Inflammatory macrophage (primary cell): ENCODE measurements at regions not wholly inside any gene's neighbourhood (a gene's known extent, or its start where the extent isn't known, plus 50 kb on each side); places are given as distances from the start of the nearest gene placed in this dataset.
"Not testable (repeated sequence)": the region's sequence is repeated elsewhere in the genome, so short reads cannot be mapped to it uniquely, and the experiment has no call there.

Experiments
- DNase-seq, 2 donors: peaks; one replicate each; pipeline ENCODE4 v3.0.0-alpha.2; 2020 to 2022

DNA sequence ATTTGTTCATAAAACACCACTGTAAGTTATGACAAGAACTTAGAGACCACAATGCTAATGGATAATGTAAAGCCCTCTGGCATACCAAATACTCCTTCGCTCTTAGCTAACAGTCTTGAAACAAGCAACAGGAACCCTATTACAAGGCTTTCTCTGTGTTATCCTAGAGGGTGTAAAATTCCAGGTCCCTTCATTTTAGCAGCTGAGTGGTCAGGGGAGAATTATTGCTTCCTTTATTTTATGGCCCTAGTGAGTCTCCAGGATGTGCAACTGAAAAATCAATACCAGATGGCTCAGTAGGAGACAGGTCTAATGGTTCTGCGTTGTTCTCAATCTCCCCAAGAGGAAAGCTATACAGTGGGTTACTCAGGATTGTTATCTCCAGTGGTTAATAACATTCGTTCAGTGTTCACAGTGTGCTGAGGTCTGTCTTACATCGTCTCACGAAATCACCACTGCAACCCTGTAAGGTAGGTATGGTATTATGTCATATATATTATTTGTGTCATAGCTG, 172.7 kb upstream of the CNOT2 start:
- no peak for DNase-seq

DNA sequence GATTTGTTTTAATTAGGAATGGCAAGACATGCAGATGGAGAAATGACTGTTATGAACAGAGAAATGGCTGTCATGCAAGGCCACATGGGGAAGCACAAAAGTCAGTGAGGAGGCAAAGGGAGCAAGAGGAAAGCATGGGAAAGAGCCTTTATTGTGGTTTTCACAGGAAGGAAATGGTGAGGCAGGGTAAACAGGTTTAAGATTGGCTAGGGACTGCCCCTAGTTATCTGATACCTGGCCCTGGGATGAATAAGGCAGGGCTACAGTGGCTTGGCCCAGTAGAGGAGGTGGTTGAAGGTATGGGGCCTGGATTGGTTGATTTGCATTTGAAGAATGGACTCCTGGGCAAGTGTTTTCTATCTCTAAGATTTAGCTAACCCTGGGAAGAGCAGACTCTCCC, 168.7 kb upstream of the CNOT2 start:
- no peak for DNase-seq

DNA sequence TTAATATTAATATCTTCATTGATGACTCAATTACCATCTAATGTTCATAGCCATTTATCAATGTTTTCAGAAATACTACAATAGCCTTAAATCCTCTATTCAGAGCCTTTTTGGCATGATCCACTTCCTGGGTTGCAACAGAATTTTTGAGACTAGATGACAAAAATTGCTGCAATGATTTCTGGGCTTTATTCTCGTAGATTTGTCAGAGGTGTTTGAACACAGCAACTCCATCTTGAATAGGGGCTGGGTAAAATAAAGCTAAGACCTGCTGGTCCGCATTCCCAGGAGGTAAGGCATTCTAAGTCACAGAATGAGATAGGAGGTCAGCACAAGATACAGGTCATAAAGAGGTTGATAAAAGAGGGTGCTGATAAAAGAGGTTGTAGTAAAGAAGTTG, 165.8 kb upstream of the CNOT2 start:
- DNase-seq = no peak

DNA sequence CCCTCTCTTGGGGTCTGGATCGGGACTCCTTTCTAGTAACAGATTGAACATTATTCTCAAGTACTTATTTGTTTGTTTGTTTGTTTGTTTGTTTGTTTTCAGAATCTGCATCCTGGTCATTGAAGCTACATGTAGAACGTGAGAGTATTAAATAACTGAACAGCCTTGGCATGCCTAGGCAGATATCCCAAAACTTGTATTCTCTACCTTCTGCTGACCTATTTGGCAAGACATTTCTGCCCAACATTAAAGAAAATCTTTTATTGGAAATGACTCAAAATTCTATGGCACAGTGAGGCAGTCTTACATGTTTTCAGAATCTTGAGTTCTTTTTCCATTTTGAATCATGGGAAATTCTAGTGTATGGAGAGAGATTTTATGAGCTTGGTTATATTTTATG, 165.1 kb upstream of the CNOT2 start:
- no peak for DNase-seq

DNA sequence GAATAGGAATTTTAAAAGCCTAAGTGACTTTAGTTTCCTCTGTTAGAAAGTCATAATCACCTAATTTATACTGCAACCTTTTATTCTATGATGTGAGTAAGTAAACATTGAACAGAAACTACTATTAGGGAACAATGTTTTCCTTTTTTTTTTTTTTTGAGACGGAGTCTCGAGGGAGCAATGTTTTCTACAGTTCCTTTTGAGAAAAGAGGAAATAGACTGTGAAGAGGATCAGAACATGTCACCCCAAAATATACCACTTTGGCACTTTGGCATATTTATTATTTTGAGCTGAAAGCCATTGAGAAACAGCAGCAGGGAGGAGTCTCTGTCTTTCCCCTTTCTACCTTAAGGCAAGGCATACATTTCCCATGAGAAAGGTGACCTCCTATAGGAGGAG, 162.7 kb upstream of the CNOT2 start:
- DNase-seq = peak; percentile 35 to 79

DNA sequence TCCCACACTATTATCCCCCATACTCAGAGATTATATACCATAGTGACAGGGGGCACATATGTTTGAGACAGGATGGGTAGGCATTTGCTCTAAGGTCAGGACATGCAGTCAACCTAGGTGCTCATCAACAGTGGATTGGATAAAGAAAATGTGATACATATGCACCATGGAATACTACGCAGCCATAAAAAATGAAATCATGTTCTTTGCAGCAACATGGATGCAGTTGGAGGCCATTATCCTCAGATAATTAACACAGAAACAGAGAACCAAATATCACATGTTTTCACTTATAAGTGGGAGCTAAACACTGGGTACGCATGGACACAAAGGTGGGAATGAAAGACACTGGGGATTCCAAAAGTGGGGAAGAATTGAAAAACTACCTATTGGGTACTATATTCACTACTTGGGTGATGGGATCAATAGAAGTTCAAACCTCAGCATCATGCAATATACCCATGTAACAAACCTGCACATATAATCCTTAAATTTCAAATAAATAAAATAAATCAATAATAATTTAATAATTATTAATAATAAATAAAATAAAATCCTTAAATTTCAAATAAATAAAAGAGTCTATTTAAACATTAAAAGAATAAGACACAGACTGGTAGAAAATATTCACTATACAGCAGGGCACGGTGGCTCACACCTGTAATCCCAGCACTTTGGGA, 160.1 kb upstream of the CNOT2 start:
- no peak for DNase-seq

DNA sequence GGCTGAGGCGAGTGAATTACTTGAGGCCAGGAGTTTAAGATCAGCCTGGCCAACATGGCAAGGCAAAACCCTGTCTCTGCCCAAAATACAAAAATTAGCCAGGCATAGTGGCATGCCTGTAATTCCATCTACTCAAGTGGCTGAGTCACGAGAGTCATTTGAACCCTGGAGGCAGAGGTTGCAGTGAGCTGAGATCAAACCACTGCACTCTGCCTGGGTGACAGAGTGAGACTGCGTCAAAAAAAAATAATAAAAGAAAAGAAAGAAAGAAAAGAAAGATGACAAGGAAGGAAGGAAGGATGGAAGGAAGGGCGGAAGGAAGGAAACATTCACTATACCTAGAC, 159.6 kb upstream of the CNOT2 start:
- no peak for DNase-seq

DNA sequence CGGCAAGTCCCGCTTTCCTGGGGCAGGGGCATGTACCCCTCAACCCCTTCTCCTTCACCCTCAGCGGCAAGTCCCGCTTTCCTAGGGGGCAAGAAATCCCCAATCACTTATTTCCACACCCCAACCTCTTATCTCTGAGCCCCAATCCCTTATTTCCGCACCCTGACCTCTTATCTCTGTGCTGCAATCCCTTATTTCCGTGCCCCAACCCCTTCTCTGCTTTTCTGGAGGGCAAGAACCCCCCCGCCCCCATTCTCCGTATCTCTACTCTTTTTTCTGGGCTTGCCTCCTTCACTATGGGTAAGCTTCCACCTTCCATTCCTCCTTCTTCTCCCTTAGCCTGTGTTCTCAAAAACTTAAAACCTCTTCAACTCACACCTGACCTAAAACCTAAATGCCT, 156.9 kb upstream of the CNOT2 start:
- not testable (repeated sequence) for DNase-seq

DNA sequence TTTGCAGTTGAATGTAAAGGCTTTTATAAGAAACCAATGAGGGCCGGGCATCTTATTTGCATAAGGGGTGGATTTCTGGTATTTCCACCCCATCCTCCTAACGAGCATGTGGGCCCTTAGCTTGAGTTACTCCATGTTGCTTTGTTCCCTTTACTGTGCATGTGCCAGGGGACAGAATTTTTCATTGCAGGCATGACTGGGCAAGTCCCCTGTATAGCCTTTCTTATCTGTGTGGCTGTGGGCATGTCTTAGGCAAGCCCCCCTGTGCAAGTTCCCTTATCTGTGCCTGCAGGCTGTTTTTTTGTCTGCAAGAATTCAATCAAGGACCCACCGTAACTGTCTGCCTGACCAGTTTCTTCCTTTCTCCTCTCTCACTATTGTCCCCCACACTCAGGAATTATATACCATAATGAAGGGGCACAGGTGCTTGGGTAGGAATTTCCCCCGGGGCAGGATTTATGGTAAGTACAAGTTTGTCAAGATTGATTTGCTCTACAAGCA, 152.2 kb upstream of the CNOT2 start:
- no peak for DNase-seq

DNA sequence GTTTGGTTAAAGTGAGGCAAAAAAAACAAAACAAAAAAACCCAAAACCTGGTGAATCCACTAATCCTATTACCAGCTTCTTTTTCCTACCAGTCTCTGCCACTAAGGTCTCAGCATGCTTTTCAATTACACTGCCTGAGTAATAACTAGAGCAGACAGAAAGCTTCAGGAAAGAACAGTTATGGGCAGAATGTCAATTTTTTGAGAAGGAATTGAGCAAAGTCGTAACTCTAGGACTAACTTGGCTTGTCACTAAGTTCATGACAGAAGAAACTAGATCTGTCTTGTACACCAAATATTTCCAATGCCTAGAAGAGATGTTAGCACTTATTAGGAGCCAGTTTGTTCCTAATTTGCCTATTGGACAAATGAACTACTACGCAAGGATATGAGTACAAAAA, 148.8 kb upstream of the CNOT2 start:
- DNase-seq = no peak

DNA sequence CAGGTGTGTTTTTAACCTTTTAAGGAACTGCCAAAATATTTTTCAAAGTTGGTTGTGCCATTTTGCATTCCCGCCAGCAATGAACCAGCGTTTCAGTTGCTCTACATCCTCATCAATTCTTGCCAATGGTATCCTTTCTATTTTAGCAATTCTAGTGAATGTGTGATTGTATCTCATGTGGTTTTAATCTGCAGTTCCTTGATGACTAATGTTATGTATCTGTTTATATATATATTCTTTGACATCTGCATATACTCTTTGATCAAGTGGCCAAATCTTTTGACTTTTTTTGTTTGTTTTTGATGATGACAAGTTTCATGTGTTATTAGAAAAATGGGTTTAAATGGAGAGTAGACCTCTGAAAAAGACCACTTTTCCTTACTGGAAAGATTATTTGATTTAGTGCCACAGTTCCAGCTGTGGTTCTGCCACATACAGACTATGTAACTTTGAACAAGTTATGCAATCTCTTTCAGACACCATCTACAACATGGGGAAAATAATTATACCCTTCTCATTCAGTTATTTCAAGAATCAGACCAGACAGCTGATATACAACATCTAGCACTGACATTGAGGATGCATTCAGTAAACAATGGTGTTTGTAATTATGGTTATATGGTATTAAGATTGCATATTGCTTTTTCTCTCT, 146.3 kb upstream of the CNOT2 start:
- no peak for DNase-seq

DNA sequence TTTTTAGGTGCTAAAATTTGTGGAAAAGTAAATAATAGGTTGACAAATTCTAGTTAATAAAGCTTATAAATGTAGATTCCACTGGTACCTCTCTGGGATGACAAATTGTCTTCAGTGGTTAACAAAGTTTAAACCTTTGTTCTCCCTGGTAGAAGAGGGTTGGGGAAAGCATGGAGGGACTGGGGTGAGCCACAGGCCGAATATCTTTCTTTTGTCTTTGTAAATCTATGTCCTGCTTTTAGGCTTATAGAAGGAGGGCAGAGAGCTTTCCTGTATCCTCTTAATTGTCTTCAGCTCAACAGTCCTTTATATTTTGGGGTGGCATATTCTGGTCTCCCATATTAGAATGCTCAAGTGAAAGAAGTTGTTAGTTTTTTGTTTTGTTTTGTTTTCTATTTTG, 142.2 kb upstream of the CNOT2 start:
- no peak for DNase-seq

DNA sequence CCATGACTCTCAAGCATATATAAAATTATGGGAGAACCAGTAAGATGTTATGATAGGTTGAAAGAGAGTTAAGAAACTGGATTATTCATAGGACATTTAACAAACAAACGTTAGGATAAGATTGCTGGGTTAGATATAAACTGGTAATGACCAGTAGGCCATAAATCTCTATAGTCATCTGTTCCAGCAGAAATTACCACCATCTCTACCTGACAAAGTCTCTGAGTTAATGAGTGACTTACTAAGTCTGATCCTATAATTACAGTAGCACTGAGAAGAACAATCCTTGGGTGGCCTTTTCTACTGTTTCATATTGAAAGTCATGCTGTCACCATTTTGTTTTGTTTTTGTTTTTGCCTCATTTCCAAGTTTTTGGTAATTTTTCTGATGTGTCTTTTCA, 136.9 kb upstream of the CNOT2 start:
- no peak for DNase-seq

DNA sequence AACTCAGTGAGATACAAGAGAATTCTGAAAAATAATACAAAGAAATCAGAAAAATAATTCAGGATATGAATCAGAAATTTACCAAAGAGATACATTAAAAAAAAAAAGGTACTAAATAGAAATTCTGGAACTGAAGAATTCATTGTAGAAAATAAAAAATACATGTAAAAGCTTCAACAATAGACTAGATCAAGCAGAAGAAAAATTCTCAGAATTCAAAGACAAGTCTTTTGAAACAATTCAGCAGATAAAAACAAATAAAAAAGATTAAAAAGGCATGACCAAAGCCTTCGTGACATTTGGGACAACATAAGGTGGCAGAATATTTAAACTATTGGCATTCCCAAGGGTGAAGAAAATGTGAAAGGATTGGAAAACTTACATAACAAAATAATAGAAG, 133.1 kb upstream of the CNOT2 start:
- no peak for DNase-seq

DNA sequence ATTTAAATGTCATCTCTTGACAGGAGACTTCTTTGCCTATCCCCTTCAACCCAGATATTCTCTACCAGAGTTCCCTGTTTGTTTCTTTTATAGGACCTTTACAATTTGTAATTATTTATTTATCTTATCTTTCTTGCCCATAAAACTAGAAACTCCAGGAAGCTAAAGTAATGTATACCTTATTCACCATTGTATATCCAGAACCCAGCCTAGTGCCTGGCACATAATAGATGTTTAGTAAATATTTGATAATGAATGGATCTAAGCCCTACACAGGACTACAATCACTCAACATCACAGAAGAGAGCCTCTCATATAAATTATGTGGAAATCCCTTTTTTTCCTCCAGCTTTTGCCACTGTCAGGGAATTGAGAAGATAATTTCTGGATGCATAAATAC, 125.6 kb upstream of the CNOT2 start:
- DNase-seq = no peak

DNA sequence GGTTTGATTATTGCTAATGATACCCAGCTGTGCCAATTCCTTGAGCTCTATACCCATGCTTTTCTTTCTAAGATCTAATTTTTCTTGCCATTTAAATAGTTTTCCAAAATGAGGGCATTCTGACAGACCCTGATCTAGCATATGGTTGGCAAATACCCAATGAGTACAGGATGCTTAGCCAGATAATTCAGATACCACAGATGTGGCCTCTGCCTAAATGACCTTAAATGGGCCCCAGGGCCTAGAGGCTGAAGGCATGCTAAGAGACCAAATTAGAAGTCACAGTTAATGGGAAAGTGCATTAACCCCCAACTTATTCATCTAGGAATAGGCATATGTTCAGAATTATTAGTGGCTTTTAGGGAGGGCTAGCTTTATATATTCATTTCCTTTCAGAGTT, 122.3 kb upstream of the CNOT2 start:
- no peak for DNase-seq

DNA sequence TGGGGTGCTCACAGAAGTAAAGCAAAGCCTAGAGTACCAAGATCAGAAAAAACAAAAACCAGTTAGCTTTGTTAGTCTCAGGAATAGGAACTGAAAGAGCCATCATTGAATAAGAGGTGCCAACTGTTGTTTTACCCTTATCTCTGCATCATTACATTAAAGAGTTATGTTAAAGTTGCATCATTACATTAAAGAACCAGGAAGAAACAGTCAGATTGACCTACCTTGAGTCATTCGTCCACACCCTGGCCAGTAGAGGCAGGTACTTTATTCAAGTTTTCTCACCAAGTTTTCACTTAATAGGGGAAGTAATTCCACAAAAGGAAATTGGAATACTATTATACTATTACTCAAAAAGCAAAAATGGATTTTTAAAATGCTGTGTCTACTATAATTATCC, 121.7 kb upstream of the CNOT2 start:
- no peak for DNase-seq

DNA sequence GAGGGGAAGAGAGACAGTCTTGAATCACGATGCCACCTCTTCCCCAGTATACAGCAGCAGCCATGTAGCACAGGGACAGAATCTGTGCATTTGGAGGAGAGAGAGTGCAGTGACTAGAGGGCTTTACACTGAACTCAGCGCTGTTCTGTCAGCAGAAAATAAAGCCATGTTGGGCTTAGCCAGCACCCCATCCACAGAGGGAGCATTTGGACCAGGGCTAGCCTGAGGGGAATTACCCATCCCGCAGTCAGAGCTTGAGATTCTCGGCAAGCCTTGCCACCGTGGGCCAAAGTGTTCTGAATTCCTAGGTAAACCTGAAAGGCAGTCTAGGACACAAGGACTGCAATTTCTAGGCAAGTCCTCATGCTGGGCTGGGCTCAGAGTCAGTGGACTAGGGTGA, 120.4 kb upstream of the CNOT2 start:
- DNase-seq = no peak

DNA sequence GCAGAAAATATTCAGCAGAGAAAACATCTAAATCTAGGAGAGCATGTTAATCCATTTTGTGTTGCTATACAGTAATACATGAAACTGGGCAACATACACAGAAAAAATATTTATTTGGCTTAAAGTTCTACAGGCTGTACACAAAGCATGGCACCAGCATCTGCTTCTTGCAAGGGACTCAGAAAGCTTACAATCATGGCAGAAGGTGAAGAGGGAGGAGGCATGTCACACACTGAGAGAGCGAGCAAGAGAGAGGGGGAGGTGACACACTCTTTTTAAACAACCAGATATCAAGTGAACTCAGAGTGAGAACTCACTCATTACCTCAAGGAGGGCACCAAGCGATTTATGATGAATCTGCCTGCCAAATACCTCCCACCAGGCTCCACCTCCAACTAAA, 94.2 kb upstream of the CNOT2 start:
- DNase-seq = no peak

DNA sequence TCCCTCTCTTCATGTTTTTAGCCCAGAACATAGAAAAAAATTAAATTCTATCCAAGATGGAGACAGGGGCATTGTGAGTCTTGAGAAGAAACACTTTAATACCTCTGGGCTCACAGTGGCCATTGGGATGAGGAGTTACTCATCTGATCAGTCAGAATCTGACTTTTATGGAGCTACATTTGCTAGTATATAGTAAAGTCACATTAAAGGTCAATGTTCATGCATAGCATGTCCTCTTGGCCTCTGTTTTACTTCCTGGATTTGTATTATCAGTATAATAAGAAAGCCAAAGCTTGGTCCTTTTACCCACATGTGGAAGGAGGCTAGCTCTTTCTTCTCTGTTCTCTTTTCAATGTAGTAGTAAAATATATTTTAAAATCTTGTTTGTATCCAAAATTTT, 93.6 kb upstream of the CNOT2 start:
- no peak for DNase-seq

DNA sequence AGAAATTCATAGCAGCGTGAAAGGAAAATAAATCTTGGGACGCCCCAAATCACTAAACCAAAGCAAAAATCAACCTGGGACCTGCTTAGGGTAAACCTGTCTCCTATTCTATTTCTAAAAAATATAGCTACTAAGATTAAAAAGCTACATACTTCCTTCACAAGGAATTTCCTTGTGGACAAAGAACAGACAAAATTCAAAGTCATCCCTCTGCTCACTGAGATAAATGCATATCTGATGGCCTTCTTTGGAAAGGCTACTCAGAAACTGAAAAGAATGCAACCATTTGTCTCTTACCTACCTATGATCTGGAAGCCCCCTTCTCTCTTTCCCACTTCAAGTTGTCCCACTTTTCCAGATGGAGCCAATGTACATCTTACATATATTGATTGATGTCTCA, 93.0 kb upstream of the CNOT2 start:
- no peak for DNase-seq

DNA sequence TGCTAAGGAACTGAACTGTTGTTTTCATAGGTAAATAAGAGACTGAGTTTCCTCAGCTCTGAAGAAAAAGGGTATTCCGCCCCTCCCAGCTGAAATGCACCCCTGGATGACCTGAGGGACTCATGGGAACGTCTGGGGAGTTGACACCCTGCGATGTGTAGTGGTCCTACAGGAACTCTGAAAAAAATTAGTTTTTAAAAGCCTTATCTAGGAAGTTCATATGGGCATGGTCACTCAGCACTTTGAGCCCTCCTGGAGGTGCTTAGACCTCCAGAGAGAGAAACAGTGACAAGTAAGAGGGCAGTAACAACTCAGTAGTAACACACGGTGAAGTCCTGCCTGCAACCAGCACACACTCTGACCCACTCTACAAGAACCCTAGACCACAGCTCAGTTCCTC, 91.2 kb upstream of the CNOT2 start:
- no peak for DNase-seq

DNA sequence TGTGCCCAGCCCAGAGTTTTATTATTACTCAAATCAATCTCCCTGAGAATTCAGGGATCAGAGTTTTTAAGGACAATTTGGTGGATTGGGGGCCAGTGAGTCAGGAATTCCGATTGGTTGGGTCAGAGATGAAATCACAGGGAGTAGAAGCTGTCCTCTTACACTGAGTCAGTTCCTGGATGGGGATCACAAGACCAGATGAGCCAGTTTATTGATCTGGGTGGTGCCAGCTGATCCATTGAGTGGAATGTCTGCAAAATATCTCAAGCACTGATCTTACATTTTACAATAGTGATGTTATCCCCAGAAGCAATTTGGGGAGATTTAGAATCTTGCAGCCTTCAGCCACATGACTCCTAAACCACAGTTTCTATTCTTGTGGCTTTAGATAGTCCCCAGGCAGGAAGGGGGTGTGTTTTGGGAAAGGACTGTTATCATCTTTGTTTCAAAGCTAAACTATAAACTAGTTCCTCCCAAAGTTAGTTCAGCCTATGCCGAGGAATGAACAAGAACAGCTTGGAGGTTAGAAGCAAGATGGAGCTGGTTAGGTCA, 89.1 kb upstream of the CNOT2 start:
- no peak for DNase-seq

DNA sequence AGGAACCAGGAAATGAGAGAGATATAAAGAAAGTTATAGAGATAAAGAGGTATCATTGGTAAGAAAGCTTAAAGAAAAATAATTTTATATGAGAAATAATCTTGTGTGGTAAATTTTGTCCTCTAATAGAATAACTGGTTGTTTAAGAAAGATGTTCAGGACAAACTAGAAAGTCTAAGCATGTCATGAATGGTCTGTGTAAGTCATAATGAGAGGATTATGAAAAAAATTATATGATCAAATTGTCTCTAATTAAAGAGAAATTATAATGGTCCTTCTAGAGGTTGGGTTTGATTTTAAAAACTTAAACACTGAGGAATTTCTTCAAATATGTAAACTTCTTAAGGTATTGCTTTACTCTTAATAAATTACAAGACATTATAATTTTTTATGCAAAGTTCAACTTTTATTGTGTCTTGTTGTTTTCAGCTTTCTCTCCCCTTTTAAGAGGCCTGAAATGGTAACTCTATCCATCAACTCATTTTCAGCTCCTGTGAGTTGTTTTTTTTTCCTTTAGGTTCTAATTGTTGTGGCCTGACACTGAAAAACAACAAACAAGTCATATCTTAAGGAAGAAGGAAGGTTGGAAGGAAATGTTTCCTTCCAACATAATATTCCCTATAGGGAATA, 88.2 kb upstream of the CNOT2 start:
- no peak for DNase-seq
